HCT116 (cell line): ENCODE measurements at regions not wholly inside any gene's neighbourhood (a gene's known extent, or its start where the extent isn't known, plus 50 kb on each side); places are given as distances from the start of the nearest gene placed in this dataset.

ENCODE experiments used
- ATAC-seq: fragments of 200-7000 bp; cut with Tn5 transposase; 2 replicates; pipeline ENCODE4 v1.9.1; 2020; ENCODE audit warnings: mild to moderate bottlenecking, moderate library complexity
- BruUV-seq: library from RNA; stranded (reverse); fragments of 400-500 nt; replicated peaks from 2 replicates; lab custom pipeline; 2021; lab: Mats Ljungman, UMichigan
- CTCF ChIA-PET: fragments of 300-600 bp; sonication (Branson Sonifier 250); formaldehyde crosslinking; loops from one replicate; lab custom pipeline; 2021; ENCODE audit warnings: antibody characterized with exemption; lab: Charles Lee
- POLR2A ChIA-PET: fragments of 300-600, 350-600 bp; sonication (Branson Sonifier 250); formaldehyde crosslinking; loops from one replicate; lab custom pipeline; 2021; ENCODE audit warnings: antibody characterized with exemption; lab: Charles Lee
- RAD21 ChIA-PET, 2 experiments: fragments of 300-600 bp; sonication (Branson Sonifier 250); formaldehyde crosslinking; loops; one replicate each; lab custom pipeline; 2023; ENCODE audit warnings: low total read pairs in 2 of 2; ENCODE audit not compliant: uncharacterized antibody in 2 of 2, unreplicated experiment in 2 of 2, low non-redundant PET in 1 of 2; lab: Charles Lee
- DNase-seq: peaks from one replicate; pipeline ENCODE4 v3.0.0-alpha.2; 2010; ENCODE audit warnings: low read depth, low spot score
- H2AFZ ChIP-seq: fragments of 200-600 bp; shearing (Covaris generic), sonication (generic); 2 replicates; pipeline ENCODE4 v1.6.1; 2017; ENCODE audit warnings: low read depth, mixed run types, mixed read lengths, antibody characterized with exemption, low read length; ENCODE audit not compliant: poor library complexity, severe bottlenecking
- H3K27ac ChIP-seq: 2 replicates; pipeline ENCODE4 v1.5.1; 2012; ENCODE audit warnings: low read depth, low read length
- H3K27me3 ChIP-seq: fragments of 200-600 bp; sonication (generic); 2 replicates; pipeline ENCODE4 v1.6.1; 2016; ENCODE audit warnings: mixed run types, low read length, mixed read lengths; ENCODE audit not compliant: insufficient read depth
- H3K36me3 ChIP-seq, 2 experiments: fragments of 200-500 bp in 1 of 2; fragments of 200-600 bp in 1 of 2; sonication (Bioruptor generic) in 1 of 2; sonication (generic) in 1 of 2; 2 replicates each; pipeline versions ENCODE4 v1.5.1 to v1.6.1; 2014 to 2016; ENCODE audit warnings: low read length in 2 of 2, inconsistent platforms in 1 of 2, mixed read lengths in 1 of 2, mixed run types in 1 of 2; ENCODE audit not compliant: insufficient read depth in 2 of 2, control insufficient read depth in 1 of 2
- H3K4me1 ChIP-seq, 2 experiments: fragments of 200-600 bp in 1 of 2; sonication (generic) in 1 of 2; 2 replicates each; pipeline versions ENCODE4 v1.5.1 to v1.6.1; 2012 to 2017; ENCODE audit warnings: low read length in 2 of 2, inconsistent platforms in 1 of 2, mild to moderate bottlenecking in 1 of 2, mixed read lengths in 1 of 2, mixed run types in 1 of 2, moderate library complexity in 1 of 2; ENCODE audit not compliant: insufficient read depth in 2 of 2, control insufficient read depth in 1 of 2
- H3K4me2 ChIP-seq: fragments of 200-600 bp; sonication (generic); 2 replicates; pipeline ENCODE4 v1.6.1; 2017; ENCODE audit warnings: mixed run types, low read length, mixed read lengths
- H3K4me3 ChIP-seq, 2 experiments: fragments of 200-600 bp in 1 of 2; sonication (generic) in 1 of 2; replicated peaks in 1 of 2; 2 replicates each; pipeline ENCODE4 v1.5.1; 2011 to 2016; ENCODE audit warnings: low read length in 2 of 2, control low read depth in 1 of 2, low read depth in 1 of 2, mild to moderate bottlenecking in 1 of 2, mixed read lengths in 1 of 2, mixed run types in 1 of 2
- H3K79me2 ChIP-seq: fragments of 200-600 bp; sonication (generic); 2 replicates; pipeline ENCODE4 v1.6.1; 2017; ENCODE audit warnings: mild to moderate bottlenecking, mixed run types, low read length, moderate library complexity, mixed read lengths; ENCODE audit not compliant: insufficient read depth
- H3K9ac ChIP-seq: fragments of 200-600 bp; sonication (generic); 2 replicates; pipeline ENCODE4 v1.6.1; 2016; ENCODE audit warnings: low read length, mixed read lengths
- H3K9me2 ChIP-seq: fragments of 200-600 bp; sonication (generic), shearing (Covaris generic); 2 replicates; pipeline ENCODE4 v1.6.1; 2017; ENCODE audit warnings: mixed run types, mild to moderate bottlenecking, moderate library complexity; ENCODE audit not compliant: insufficient read depth
- H3K9me3 ChIP-seq, 2 experiments: fragments of 200-500 bp in 1 of 2; fragments of 200-600 bp in 1 of 2; sonication (Bioruptor generic) in 1 of 2; sonication (generic) in 1 of 2; 2 replicates each; pipeline ENCODE4 v1.6.1; 2014 to 2017; ENCODE audit warnings: low read length in 2 of 2, mixed read lengths in 2 of 2, inconsistent platforms in 1 of 2, low read depth in 1 of 2, mild to moderate bottlenecking in 1 of 2, mixed run types in 1 of 2, moderate library complexity in 1 of 2; ENCODE audit not compliant: control insufficient read depth in 1 of 2, insufficient read depth in 1 of 2
- H4K20me1 ChIP-seq: fragments of 200-600 bp; sonication (generic), shearing (Covaris generic); 2 replicates; pipeline ENCODE4 v1.6.1; 2017; ENCODE audit warnings: mixed run types, mild to moderate bottlenecking, moderate library complexity; ENCODE audit not compliant: insufficient read depth
- CBX3 ChIP-seq: IDR thresholded peaks from 2 replicates; pipeline ENCODE4 v1.6.1; 2012; ENCODE audit warnings: low read depth
- EGR1 ChIP-seq: IDR thresholded peaks from 2 replicates; pipeline ENCODE4 v1.6.1; 2012; ENCODE audit warnings: low read depth
- ELF1 ChIP-seq: IDR thresholded peaks from 2 replicates; pipeline ENCODE4 v1.6.1; 2012; ENCODE audit warnings: low read depth, borderline replicate concordance
- EZH2phosphoT487 ChIP-seq: fragments of 200-600 bp; IDR thresholded peaks from 2 replicates; pipeline ENCODE4 v1.6.1; 2018; ENCODE audit warnings: antibody characterized with exemption, borderline replicate concordance
- JUND ChIP-seq: IDR thresholded peaks from 2 replicates; pipeline ENCODE4 v1.6.1; 2012
- POLR2A ChIP-seq: IDR thresholded peaks from 2 replicates; pipeline ENCODE4 v1.7.0; 2011; ENCODE audit warnings: borderline replicate concordance; ENCODE audit not compliant: insufficient read depth, insufficient read length; ENCODE audit errors: extremely low read depth
- POLR2AphosphoS5 ChIP-seq: IDR thresholded peaks from 2 replicates; pipeline ENCODE4 v1.6.1; 2011; ENCODE audit warnings: mild to moderate bottlenecking, low read depth, low read length, moderate library complexity
- SIN3A ChIP-seq: IDR thresholded peaks from 2 replicates; pipeline ENCODE4 v1.6.1; 2012; ENCODE audit warnings: low read depth
- SP1 ChIP-seq: IDR thresholded peaks from 2 replicates; pipeline ENCODE4 v1.6.1; 2012; ENCODE audit warnings: low read depth
- SRF ChIP-seq: IDR thresholded peaks from 2 replicates; pipeline ENCODE4 v1.6.1; 2012; ENCODE audit warnings: low read depth
- TCF7L2 ChIP-seq: IDR thresholded peaks from 2 replicates; pipeline ENCODE4 v1.7.0; 2011; ENCODE audit warnings: borderline replicate concordance, inconsistent platforms; ENCODE audit not compliant: insufficient read depth, insufficient read length; ENCODE audit errors: extremely low read depth
- YY1 ChIP-seq: IDR thresholded peaks from 2 replicates; pipeline ENCODE4 v1.6.1; 2011; ENCODE audit warnings: low read length, low read depth, moderate library complexity, mild to moderate bottlenecking; ENCODE audit not compliant: insufficient replicate concordance; ENCODE audit errors: extremely low read depth
- ZFX ChIP-seq: fragments of 450-650 bp; IDR thresholded peaks from 2 replicates; pipeline ENCODE4 v1.6.1; 2017
- intact Hi-C: fragments of 100-400 bp; cut with micrococcal nuclease; formaldehyde crosslinking; loops from 2 replicates; pipeline ENCODE4 v1.10.0; 2022
- TF ChIP-seq, protein P1 (sequence below), 3 experiments: fragments of 200-600 bp in 1 of 3; sonication (generic) in 1 of 3; IDR thresholded peaks in 2 of 3; conservative IDR thresholded peaks in 1 of 3; 2 replicates each; pipeline ENCODE4 v1.5.1; 2012 to 2017; ENCODE audit warnings: low read depth in 2 of 3, low read length in 2 of 3, antibody characterized with exemption in 1 of 3, borderline replicate concordance in 1 of 3, control low read depth in 1 of 3, mild to moderate bottlenecking in 1 of 3, mixed read lengths in 1 of 3, mixed run types in 1 of 3, moderate library complexity in 1 of 3; ENCODE audit not compliant: insufficient read depth in 1 of 3
- TF ChIP-seq, protein P2 (sequence below): IDR thresholded peaks from 2 replicates; pipeline ENCODE4 v1.6.1; 2012; ENCODE audit warnings: low read depth
- TF ChIP-seq, protein P3 (sequence below): IDR thresholded peaks from 2 replicates; pipeline ENCODE4 v1.6.1; 2011; ENCODE audit warnings: mild to moderate bottlenecking, low read length, moderate library complexity; ENCODE audit not compliant: insufficient replicate concordance; ENCODE audit errors: extremely low read depth
- TF ChIP-seq, protein P4 (sequence below): IDR thresholded peaks from 2 replicates; pipeline ENCODE4 v1.6.1; 2012
- TF ChIP-seq, protein P5 (sequence below): IDR thresholded peaks from 2 replicates; pipeline ENCODE4 v1.6.1; 2012

DNA sequence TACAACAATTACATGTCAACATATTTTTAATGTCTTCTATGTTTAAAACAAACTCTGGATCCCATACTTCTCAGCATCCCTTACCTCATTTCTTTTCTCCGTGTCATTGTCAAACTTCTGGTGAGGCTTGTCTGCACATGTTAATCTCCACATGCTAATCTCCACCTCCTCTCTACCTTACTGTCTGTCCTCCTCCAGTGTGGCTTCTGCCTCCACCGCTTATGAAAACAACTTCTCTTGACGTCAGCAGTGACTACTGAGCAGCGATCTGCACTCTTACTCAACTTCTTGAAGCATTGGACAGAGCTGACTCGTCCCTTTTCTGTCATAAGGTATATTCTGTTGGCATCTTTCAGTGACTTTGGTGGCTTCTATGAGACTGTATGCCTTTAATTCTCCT, 338.2 kb upstream of the THRB start:
- no peak for DNase-seq
- RAD21 ChIA-PET, result no interaction called here
- Histone ChIP-seq H3K9ac (no peak overlapping the region), H2AFZ (no peak overlapping the region), H3K4me1 (no peaks in the 10 kb centered on the region), H4K20me1 (no peaks in the 10 kb centered on the region), H3K79me2 (no peaks in the 10 kb centered on the region), H3K9me3 (no peaks in the 10 kb centered on the region), H3K4me2 (no peak overlapping the region), H3K4me3 (no peak overlapping the region), H3K27ac (no peak overlapping the region), H3K36me3 (no peaks in the 10 kb centered on the region), H3K9me2 (no peaks in the 10 kb centered on the region), H3K27me3 (peaks cover 7% of the 10 kb centered on the region)
- CTCF ChIA-PET, result no interaction called here
- no TSS peak for BruUV-seq
- ATAC-seq, result no peak
- no peak for TF ChIP-seq ZFX
- TF ChIP-seq, protein P1, sequence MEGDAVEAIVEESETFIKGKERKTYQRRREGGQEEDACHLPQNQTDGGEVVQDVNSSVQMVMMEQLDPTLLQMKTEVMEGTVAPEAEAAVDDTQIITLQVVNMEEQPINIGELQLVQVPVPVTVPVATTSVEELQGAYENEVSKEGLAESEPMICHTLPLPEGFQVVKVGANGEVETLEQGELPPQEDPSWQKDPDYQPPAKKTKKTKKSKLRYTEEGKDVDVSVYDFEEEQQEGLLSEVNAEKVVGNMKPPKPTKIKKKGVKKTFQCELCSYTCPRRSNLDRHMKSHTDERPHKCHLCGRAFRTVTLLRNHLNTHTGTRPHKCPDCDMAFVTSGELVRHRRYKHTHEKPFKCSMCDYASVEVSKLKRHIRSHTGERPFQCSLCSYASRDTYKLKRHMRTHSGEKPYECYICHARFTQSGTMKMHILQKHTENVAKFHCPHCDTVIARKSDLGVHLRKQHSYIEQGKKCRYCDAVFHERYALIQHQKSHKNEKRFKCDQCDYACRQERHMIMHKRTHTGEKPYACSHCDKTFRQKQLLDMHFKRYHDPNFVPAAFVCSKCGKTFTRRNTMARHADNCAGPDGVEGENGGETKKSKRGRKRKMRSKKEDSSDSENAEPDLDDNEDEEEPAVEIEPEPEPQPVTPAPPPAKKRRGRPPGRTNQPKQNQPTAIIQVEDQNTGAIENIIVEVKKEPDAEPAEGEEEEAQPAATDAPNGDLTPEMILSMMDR (IDR thresholded peaks at IDR 0.05 in 2 of 3, conservative IDR thresholded peaks at IDR 0.05 in 1 of 3; ENCODE audit: borderline replicate concordance in 1 of 3, insufficient read depth in 1 of 3, low read depth in 2 of 3, low read length in 2 of 3), result no peak
- TF ChIP-seq, protein P2, sequence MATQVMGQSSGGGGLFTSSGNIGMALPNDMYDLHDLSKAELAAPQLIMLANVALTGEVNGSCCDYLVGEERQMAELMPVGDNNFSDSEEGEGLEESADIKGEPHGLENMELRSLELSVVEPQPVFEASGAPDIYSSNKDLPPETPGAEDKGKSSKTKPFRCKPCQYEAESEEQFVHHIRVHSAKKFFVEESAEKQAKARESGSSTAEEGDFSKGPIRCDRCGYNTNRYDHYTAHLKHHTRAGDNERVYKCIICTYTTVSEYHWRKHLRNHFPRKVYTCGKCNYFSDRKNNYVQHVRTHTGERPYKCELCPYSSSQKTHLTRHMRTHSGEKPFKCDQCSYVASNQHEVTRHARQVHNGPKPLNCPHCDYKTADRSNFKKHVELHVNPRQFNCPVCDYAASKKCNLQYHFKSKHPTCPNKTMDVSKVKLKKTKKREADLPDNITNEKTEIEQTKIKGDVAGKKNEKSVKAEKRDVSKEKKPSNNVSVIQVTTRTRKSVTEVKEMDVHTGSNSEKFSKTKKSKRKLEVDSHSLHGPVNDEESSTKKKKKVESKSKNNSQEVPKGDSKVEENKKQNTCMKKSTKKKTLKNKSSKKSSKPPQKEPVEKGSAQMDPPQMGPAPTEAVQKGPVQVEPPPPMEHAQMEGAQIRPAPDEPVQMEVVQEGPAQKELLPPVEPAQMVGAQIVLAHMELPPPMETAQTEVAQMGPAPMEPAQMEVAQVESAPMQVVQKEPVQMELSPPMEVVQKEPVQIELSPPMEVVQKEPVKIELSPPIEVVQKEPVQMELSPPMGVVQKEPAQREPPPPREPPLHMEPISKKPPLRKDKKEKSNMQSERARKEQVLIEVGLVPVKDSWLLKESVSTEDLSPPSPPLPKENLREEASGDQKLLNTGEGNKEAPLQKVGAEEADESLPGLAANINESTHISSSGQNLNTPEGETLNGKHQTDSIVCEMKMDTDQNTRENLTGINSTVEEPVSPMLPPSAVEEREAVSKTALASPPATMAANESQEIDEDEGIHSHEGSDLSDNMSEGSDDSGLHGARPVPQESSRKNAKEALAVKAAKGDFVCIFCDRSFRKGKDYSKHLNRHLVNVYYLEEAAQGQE, result no peak
- TF ChIP-seq ELF1, result no peak
- TF ChIP-seq POLR2AphosphoS5, result no peak
- TF ChIP-seq JUND, result no peak
- no peak for TF ChIP-seq CBX3
- TF ChIP-seq SP1, result no peak
- TF ChIP-seq, protein P3, sequence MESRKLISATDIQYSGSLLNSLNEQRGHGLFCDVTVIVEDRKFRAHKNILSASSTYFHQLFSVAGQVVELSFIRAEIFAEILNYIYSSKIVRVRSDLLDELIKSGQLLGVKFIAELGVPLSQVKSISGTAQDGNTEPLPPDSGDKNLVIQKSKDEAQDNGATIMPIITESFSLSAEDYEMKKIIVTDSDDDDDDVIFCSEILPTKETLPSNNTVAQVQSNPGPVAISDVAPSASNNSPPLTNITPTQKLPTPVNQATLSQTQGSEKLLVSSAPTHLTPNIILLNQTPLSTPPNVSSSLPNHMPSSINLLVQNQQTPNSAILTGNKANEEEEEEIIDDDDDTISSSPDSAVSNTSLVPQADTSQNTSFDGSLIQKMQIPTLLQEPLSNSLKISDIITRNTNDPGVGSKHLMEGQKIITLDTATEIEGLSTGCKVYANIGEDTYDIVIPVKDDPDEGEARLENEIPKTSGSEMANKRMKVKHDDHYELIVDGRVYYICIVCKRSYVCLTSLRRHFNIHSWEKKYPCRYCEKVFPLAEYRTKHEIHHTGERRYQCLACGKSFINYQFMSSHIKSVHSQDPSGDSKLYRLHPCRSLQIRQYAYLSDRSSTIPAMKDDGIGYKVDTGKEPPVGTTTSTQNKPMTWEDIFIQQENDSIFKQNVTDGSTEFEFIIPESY, result no peak
- no peak for TF ChIP-seq SIN3A
- no peak for TF ChIP-seq YY1
- TF ChIP-seq TCF7L2, result no peak
- TF ChIP-seq, protein P4, sequence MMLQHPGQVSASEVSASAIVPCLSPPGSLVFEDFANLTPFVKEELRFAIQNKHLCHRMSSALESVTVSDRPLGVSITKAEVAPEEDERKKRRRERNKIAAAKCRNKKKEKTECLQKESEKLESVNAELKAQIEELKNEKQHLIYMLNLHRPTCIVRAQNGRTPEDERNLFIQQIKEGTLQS, result no peak
- no peak for TF ChIP-seq EGR1
- no peak for TF ChIP-seq EZH2phosphoT487
- TF ChIP-seq SRF, result no peak
- no peak for TF ChIP-seq POLR2A
- TF ChIP-seq, protein P5, sequence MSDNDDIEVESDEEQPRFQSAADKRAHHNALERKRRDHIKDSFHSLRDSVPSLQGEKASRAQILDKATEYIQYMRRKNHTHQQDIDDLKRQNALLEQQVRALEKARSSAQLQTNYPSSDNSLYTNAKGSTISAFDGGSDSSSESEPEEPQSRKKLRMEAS, result no peak
- intact Hi-C loops, result no loop called here
- POLR2A ChIA-PET, result no interaction called here
